ENCODE measurements at regions not wholly inside any gene's neighbourhood (a gene's known extent, or its start where the extent isn't known, plus 50 kb on each side); places are given as distances from the start of the nearest gene placed in this dataset.

GRCh38 chr2:108184419-108184818, 55.3 kb upstream of the SULT1C3 start:
- H3K4me3 ChIP-seq (ENCODE audit: low read depth, low read length) = no peak overlapping the region
- TF ChIP-seq CTCF (conservative IDR thresholded peaks at IDR 0.05; ENCODE audit: low read depth, low read length) = peak; percentile 75
- peak; percentile 70 for DNase-seq (ENCODE audit: low read depth)

GRCh38 chr2:108189316-108189715, 50.5 kb upstream of the SULT1C3 start:
- no peak overlapping the region for H3K4me3 ChIP-seq (ENCODE audit: low read depth, low read length)
- peak; percentile 60 for DNase-seq (ENCODE audit: low read depth)
- TF ChIP-seq CTCF (conservative IDR thresholded peaks at IDR 0.05; ENCODE audit: low read depth, low read length) = no peak
